Activated gamma-delta T cell treated with Interleukin-2 at 50 U/mL for 16 hours (primary cell): ENCODE measurements at regions not wholly inside any gene's neighbourhood (a gene's known extent, or its start where the extent isn't known, plus 50 kb on each side); places are given as distances from the start of the nearest gene placed in this dataset.
"Not testable (repeated sequence)": the region's sequence is repeated elsewhere in the genome, so short reads cannot be mapped to it uniquely, and the experiment has no call there.

Experiments used
- DNase-seq: peaks from one replicate; pipeline ENCODE4 v3.0.0-alpha.2; 2020

GRCh38 chr13:88436974-88437373 lies 765.8 kb downstream of the SLITRK5 start:
- no peak for DNase-seq

- DNase-seq, result no peak
Measured at GRCh38 chr13:88450515-88450914, 779.3 kb downstream of the SLITRK5 start.

GRCh38 chr13:88456151-88456550 lies 785.0 kb downstream of the SLITRK5 start:
- no peak for DNase-seq

- no peak for DNase-seq
Measured at GRCh38 chr13:88459331-88459730, 788.2 kb downstream of the SLITRK5 start.

GRCh38 chr13:88461272-88462009 lies 790.3 kb downstream of the SLITRK5 start:
- no peak for DNase-seq

GRCh38 chr13:88464851-88465250 lies 793.7 kb downstream of the SLITRK5 start:
- no peak for DNase-seq

GRCh38 chr13:88472316-88472715 lies 801.1 kb downstream of the SLITRK5 start:
- DNase-seq, result no peak

- no peak for DNase-seq
Measured at GRCh38 chr13:88483202-88483601, 812.0 kb downstream of the SLITRK5 start.

- DNase-seq, result no peak
Measured at GRCh38 chr13:88507909-88508308, 836.7 kb downstream of the SLITRK5 start.

GRCh38 chr13:88512993-88513392 lies 841.8 kb downstream of the SLITRK5 start:
- not testable (repeated sequence) for DNase-seq

GRCh38 chr13:88526186-88526852 lies 855.1 kb downstream of the SLITRK5 start:
- no peak for DNase-seq

- DNase-seq, result no peak
Measured at GRCh38 chr13:88526853-88527215, 855.7 kb downstream of the SLITRK5 start.

- no peak for DNase-seq
Measured at GRCh38 chr13:88541994-88542393, 870.8 kb downstream of the SLITRK5 start.

GRCh38 chr13:88544836-88545235 lies 873.7 kb downstream of the SLITRK5 start:
- DNase-seq, result no peak

- DNase-seq, result no peak
Measured at GRCh38 chr13:88552966-88553365, 881.8 kb downstream of the SLITRK5 start.

- DNase-seq, result no peak
Measured at GRCh38 chr13:88565566-88565965, 894.4 kb downstream of the SLITRK5 start.

- DNase-seq, result no peak
Measured at GRCh38 chr13:88585861-88586260, 914.7 kb downstream of the SLITRK5 start.

GRCh38 chr13:88586263-88586662 lies 915.1 kb downstream of the SLITRK5 start:
- no peak for DNase-seq

GRCh38 chr13:88590574-88590973 lies 919.4 kb downstream of the SLITRK5 start:
- DNase-seq, result no peak

GRCh38 chr13:88592105-88592504 lies 920.9 kb downstream of the SLITRK5 start:
- no peak for DNase-seq

GRCh38 chr13:88601949-88602348 lies 930.8 kb downstream of the SLITRK5 start:
- DNase-seq, result no peak

GRCh38 chr13:88602786-88603777 lies 931.9 kb downstream of the SLITRK5 start:
- no peak for DNase-seq

- no peak for DNase-seq
Measured at GRCh38 chr13:88617176-88617575, 946.0 kb downstream of the SLITRK5 start.
